WTC11 (cell line): ENCODE measurements at regions not wholly inside any gene's neighbourhood (a gene's known extent, or its start where the extent isn't known, plus 50 kb on each side); places are given as distances from the start of the nearest gene placed in this dataset.

ENCODE experiments used
- ATAC-seq: fragments of 200-7000 bp; cut with Tn5 transposase; 2 replicates; pipeline ENCODE4 v1.10.0; 2021; ENCODE audit warnings: mild to moderate bottlenecking, moderate library complexity
- CTCF ChIA-PET: fragments of 300-600 bp; sonication (Branson Sonifier 250); formaldehyde crosslinking; loops from one replicate; lab custom pipeline; 2021; ENCODE audit warnings: antibody characterized with exemption; lab: Charles Lee
- POLR2A ChIA-PET: fragments of 350-600 bp; sonication (Branson Sonifier 250); formaldehyde crosslinking; loops from one replicate; lab custom pipeline; 2021; ENCODE audit warnings: antibody characterized with exemption; lab: Charles Lee
- DNase-seq: peaks from one replicate; pipeline ENCODE4 v3.0.0; 2021; ENCODE audit warnings: low spot score
- H3K27ac Mint-ChIP-seq: 2 replicates; pipeline ENCODE4 v1.8.0; 2021; ENCODE audit warnings: mixed read lengths
- H3K27me3 Mint-ChIP-seq: 2 replicates; pipeline ENCODE4 v1.8.0; 2021; ENCODE audit warnings: low read depth, mild to moderate bottlenecking, moderate library complexity, mixed read lengths
- H3K36me3 Mint-ChIP-seq: 2 replicates; pipeline ENCODE4 v1.8.0; 2021; ENCODE audit warnings: mixed read lengths
- H3K4me1 Mint-ChIP-seq: 2 replicates; pipeline ENCODE4 v1.8.0; 2022; ENCODE audit warnings: mixed read lengths
- H3K4me3 Mint-ChIP-seq: 2 replicates; pipeline ENCODE4 v1.8.0; 2021; ENCODE audit warnings: mild to moderate bottlenecking, moderate library complexity, mixed read lengths
- H3K9me3 Mint-ChIP-seq: 2 replicates; pipeline ENCODE4 v1.8.0; 2021; ENCODE audit warnings: mixed read lengths
- CREM ChIP-seq: sonication (generic); formaldehyde crosslinking; IDR thresholded peaks from 2 replicates; pipeline ENCODE4 v1.8.1; 2022; ENCODE audit warnings: mild to moderate bottlenecking, missing genetic modification reagents, moderate library complexity
- ELF4 ChIP-seq: sonication (generic); formaldehyde crosslinking; IDR thresholded peaks from 2 replicates; pipeline ENCODE4 v1.8.1; 2022; ENCODE audit warnings: low read depth, mild to moderate bottlenecking, moderate library complexity, missing genetic modification reagents
- FOXJ3 ChIP-seq: sonication (generic); formaldehyde crosslinking; IDR thresholded peaks from 2 replicates; pipeline ENCODE4 v1.9.0; 2021; ENCODE audit warnings: missing genetic modification reagents, mild to moderate bottlenecking, borderline replicate concordance
- JAZF1 ChIP-seq: fragments of 250-450 bp; sonication (Bioruptor Pico); IDR thresholded peaks from 2 replicates; pipeline ENCODE4 v1.9.0; 2021; ENCODE audit warnings: moderate library complexity, mild to moderate bottlenecking, inconsistent platforms
- MXD4 ChIP-seq: fragments of 250-450 bp; sonication (Bioruptor Pico); IDR thresholded peaks from 2 replicates; pipeline ENCODE4 v1.8.0; 2021; ENCODE audit warnings: mild to moderate bottlenecking, moderate library complexity, borderline replicate concordance
- NR3C1 ChIP-seq: sonication (generic); formaldehyde crosslinking; conservative IDR thresholded peaks from 2 replicates; pipeline ENCODE4 v1.8.1; 2023; ENCODE audit warnings: low read depth, mild to moderate bottlenecking, missing genetic modification reagents
- TF ChIP-seq, protein P1 (sequence below): fragments of 250-450 bp; sonication (Bioruptor Pico); conservative IDR thresholded peaks from 2 replicates; pipeline ENCODE4 v1.9.0; 2021; ENCODE audit warnings: mild to moderate bottlenecking
- TF ChIP-seq, protein P2 (sequence below): sonication (generic); formaldehyde crosslinking; IDR thresholded peaks from 2 replicates; pipeline ENCODE4 v1.8.1; 2023; ENCODE audit warnings: mild to moderate bottlenecking, missing genetic modification reagents
- TF ChIP-seq, protein P3 (sequence below): sonication (generic); formaldehyde crosslinking; IDR thresholded peaks from 2 replicates; pipeline ENCODE4 v1.8.0; 2023; ENCODE audit warnings: mild to moderate bottlenecking, missing genetic modification reagents
- TF ChIP-seq, protein P4 (sequence below): sonication (generic); formaldehyde crosslinking; IDR thresholded peaks from 2 replicates; pipeline ENCODE4 v1.8.1; 2023; ENCODE audit warnings: mild to moderate bottlenecking, missing genetic modification reagents
- TF ChIP-seq, protein P5 (sequence below): sonication (generic); formaldehyde crosslinking; IDR thresholded peaks from 2 replicates; pipeline ENCODE4 v1.8.1; 2022; ENCODE audit warnings: missing genetic modification reagents, borderline replicate concordance
- TF ChIP-seq, protein P6 (sequence below): sonication (generic); formaldehyde crosslinking; IDR thresholded peaks from 2 replicates; pipeline ENCODE4 v1.8.0; 2022; ENCODE audit warnings: mild to moderate bottlenecking, missing genetic modification reagents
- TF ChIP-seq, protein P7 (sequence below): sonication (generic); formaldehyde crosslinking; IDR thresholded peaks from 2 replicates; pipeline ENCODE4 v1.8.1; 2023; ENCODE audit warnings: mild to moderate bottlenecking, missing genetic modification reagents, moderate library complexity
- TF ChIP-seq, protein P8 (sequence below): sonication (generic); formaldehyde crosslinking; IDR thresholded peaks from 2 replicates; pipeline ENCODE4 v1.8.1; 2023; ENCODE audit warnings: mild to moderate bottlenecking, missing genetic modification reagents, borderline replicate concordance
- TF ChIP-seq, protein P9 (sequence below): fragments of 250-450 bp; sonication (Bioruptor Pico); IDR thresholded peaks from 2 replicates; pipeline ENCODE4 v2.1.2; 2022; ENCODE audit warnings: mild to moderate bottlenecking, moderate library complexity
- TF ChIP-seq, protein P10 (sequence below): sonication (generic); formaldehyde crosslinking; IDR thresholded peaks from 2 replicates; pipeline ENCODE4 v1.8.0; 2023; ENCODE audit warnings: missing genetic modification reagents

DNA sequence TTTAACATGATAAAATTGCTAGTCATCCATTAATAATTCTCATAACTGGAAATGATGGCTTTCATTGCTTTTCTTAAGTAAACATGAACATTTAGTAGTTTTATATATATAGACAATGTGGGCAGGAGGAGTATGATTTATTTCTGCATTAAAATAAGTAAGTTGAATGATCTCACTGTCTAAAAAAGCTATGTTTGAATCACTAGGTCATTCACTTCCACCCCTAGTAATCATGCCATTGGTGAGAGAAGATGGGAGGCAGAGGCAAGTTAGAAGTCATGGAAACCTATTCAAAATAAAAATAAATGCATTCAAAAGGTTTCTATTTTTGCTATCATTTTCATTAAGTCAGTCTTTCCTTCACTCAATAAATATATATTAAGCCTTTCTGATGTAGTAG is 226.4 kb downstream of the DUSP10 start (continued):
- TF ChIP-seq, protein P1, sequence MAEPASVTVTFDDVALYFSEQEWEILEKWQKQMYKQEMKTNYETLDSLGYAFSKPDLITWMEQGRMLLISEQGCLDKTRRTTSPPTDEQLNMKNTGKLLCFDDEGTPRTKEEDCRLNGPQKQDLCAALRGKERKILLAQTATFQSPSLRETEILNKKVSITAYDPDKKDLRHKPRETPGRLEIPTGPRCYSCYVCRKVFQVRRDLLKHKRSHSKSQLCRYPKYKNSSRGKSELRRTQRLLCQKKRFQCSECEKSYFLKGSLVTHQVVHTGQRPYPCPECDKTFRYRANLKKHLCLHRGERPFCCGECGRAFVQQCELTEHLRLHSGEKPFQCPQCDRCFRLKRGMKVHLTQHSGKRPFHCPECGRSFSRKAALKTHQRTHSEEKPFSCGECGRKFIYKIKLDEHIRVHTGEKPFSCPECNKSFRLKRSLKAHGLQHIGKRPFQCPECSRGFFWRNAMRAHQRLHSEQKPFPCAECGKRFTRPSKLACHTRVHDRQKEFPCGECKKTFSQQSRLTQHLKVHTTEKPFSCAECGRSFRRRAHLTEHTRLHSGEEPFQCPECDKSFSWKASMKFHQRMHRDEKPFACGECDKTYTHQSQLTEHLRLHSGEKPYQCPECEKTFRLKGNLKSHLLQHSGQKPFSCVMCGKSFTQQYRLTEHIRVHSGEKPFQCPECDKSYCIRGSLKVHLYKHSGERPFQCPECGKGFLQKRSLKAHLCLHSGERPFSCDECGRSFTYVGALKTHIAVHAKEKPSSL (CRISPR knock-in tag), result no peak
- TF ChIP-seq NR3C1 (CRISPR knock-in tag) (no peak), FOXJ3 (CRISPR knock-in tag) (no peak)
- TF ChIP-seq, protein P2, sequence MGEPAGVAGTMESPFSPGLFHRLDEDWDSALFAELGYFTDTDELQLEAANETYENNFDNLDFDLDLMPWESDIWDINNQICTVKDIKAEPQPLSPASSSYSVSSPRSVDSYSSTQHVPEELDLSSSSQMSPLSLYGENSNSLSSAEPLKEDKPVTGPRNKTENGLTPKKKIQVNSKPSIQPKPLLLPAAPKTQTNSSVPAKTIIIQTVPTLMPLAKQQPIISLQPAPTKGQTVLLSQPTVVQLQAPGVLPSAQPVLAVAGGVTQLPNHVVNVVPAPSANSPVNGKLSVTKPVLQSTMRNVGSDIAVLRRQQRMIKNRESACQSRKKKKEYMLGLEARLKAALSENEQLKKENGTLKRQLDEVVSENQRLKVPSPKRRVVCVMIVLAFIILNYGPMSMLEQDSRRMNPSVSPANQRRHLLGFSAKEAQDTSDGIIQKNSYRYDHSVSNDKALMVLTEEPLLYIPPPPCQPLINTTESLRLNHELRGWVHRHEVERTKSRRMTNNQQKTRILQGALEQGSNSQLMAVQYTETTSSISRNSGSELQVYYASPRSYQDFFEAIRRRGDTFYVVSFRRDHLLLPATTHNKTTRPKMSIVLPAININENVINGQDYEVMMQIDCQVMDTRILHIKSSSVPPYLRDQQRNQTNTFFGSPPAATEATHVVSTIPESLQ (CRISPR knock-in tag), result no peak
- TF ChIP-seq, protein P3, sequence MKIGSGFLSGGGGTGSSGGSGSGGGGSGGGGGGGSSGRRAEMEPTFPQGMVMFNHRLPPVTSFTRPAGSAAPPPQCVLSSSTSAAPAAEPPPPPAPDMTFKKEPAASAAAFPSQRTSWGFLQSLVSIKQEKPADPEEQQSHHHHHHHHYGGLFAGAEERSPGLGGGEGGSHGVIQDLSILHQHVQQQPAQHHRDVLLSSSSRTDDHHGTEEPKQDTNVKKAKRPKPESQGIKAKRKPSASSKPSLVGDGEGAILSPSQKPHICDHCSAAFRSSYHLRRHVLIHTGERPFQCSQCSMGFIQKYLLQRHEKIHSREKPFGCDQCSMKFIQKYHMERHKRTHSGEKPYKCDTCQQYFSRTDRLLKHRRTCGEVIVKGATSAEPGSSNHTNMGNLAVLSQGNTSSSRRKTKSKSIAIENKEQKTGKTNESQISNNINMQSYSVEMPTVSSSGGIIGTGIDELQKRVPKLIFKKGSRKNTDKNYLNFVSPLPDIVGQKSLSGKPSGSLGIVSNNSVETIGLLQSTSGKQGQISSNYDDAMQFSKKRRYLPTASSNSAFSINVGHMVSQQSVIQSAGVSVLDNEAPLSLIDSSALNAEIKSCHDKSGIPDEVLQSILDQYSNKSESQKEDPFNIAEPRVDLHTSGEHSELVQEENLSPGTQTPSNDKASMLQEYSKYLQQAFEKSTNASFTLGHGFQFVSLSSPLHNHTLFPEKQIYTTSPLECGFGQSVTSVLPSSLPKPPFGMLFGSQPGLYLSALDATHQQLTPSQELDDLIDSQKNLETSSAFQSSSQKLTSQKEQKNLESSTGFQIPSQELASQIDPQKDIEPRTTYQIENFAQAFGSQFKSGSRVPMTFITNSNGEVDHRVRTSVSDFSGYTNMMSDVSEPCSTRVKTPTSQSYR (CRISPR knock-in tag), result no peak
- TF ChIP-seq, protein P4, sequence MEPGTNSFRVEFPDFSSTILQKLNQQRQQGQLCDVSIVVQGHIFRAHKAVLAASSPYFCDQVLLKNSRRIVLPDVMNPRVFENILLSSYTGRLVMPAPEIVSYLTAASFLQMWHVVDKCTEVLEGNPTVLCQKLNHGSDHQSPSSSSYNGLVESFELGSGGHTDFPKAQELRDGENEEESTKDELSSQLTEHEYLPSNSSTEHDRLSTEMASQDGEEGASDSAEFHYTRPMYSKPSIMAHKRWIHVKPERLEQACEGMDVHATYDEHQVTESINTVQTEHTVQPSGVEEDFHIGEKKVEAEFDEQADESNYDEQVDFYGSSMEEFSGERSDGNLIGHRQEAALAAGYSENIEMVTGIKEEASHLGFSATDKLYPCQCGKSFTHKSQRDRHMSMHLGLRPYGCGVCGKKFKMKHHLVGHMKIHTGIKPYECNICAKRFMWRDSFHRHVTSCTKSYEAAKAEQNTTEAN, result no peak
- TF ChIP-seq, protein P5, sequence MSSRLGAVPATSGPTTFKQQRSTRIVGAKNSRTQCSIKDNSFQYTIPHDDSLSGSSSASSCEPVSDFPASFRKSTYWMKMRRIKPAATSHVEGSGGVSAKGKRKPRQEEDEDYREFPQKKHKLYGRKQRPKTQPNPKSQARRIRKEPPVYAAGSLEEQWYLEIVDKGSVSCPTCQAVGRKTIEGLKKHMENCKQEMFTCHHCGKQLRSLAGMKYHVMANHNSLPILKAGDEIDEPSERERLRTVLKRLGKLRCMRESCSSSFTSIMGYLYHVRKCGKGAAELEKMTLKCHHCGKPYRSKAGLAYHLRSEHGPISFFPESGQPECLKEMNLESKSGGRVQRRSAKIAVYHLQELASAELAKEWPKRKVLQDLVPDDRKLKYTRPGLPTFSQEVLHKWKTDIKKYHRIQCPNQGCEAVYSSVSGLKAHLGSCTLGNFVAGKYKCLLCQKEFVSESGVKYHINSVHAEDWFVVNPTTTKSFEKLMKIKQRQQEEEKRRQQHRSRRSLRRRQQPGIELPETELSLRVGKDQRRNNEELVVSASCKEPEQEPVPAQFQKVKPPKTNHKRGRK (CRISPR knock-in tag), result no peak

DNA sequence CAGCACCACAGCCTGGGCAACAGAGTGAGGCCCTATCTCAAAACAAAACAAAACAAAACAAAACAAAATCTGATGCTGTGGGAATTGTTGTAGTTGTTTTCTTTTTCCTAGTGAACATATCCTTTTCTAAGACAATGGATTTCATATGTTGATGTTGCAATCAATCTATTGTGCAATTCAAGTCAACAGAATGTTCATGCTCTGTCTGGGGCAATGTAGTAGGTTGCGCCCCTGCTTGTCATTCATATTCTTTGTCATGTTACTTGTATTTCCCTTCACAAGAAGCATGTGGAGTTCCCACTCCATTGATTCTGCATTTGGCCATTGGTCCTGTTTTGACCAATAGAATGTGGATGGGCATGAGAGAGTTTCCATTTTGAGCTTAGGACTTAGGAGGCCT is 223.9 kb downstream of the DUSP10 start:
- DNase-seq, result no peak
- H3K27ac Mint-ChIP-seq, result no peak overlapping the region
- 0 out of 2 replicates have a peak, but pooled peaks cover 3% of the 10 kb centered on the region for H3K9me3 Mint-ChIP-seq
- CTCF ChIA-PET, result no interaction called here
- no peak for ATAC-seq
- H3K4me1 Mint-ChIP-seq, result no peaks in the 10 kb centered on the region
- no peak overlapping the region for H3K4me3 Mint-ChIP-seq
- no peaks in the 10 kb centered on the region; the same call in 1 of the 2 replicates for H3K27me3 Mint-ChIP-seq
- H3K36me3 Mint-ChIP-seq, result no peaks in the 10 kb centered on the region
- POLR2A ChIA-PET, result no interaction called here
- TF ChIP-seq JAZF1 (CRISPR knock-in tag) (no peak), MXD4 (no peak), ELF4 (CRISPR knock-in tag) (no peak), CREM (no peak)
- TF ChIP-seq, protein P6, sequence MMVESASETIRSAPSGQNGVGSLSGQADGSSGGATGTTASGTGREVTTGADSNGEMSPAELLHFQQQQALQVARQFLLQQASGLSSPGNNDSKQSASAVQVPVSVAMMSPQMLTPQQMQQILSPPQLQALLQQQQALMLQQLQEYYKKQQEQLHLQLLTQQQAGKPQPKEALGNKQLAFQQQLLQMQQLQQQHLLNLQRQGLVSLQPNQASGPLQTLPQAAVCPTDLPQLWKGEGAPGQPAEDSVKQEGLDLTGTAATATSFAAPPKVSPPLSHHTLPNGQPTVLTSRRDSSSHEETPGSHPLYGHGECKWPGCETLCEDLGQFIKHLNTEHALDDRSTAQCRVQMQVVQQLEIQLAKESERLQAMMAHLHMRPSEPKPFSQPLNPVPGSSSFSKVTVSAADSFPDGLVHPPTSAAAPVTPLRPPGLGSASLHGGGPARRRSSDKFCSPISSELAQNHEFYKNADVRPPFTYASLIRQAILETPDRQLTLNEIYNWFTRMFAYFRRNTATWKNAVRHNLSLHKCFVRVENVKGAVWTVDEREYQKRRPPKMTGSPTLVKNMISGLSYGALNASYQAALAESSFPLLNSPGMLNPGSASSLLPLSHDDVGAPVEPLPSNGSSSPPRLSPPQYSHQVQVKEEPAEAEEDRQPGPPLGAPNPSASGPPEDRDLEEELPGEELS (CRISPR knock-in tag), result no peak
- TF ChIP-seq, protein P7, sequence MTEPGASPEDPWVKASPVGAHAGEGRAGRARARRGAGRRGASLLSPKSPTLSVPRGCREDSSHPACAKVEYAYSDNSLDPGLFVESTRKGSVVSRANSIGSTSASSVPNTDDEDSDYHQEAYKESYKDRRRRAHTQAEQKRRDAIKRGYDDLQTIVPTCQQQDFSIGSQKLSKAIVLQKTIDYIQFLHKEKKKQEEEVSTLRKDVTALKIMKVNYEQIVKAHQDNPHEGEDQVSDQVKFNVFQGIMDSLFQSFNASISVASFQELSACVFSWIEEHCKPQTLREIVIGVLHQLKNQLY (CRISPR knock-in tag), result no peak
- TF ChIP-seq, protein P8, sequence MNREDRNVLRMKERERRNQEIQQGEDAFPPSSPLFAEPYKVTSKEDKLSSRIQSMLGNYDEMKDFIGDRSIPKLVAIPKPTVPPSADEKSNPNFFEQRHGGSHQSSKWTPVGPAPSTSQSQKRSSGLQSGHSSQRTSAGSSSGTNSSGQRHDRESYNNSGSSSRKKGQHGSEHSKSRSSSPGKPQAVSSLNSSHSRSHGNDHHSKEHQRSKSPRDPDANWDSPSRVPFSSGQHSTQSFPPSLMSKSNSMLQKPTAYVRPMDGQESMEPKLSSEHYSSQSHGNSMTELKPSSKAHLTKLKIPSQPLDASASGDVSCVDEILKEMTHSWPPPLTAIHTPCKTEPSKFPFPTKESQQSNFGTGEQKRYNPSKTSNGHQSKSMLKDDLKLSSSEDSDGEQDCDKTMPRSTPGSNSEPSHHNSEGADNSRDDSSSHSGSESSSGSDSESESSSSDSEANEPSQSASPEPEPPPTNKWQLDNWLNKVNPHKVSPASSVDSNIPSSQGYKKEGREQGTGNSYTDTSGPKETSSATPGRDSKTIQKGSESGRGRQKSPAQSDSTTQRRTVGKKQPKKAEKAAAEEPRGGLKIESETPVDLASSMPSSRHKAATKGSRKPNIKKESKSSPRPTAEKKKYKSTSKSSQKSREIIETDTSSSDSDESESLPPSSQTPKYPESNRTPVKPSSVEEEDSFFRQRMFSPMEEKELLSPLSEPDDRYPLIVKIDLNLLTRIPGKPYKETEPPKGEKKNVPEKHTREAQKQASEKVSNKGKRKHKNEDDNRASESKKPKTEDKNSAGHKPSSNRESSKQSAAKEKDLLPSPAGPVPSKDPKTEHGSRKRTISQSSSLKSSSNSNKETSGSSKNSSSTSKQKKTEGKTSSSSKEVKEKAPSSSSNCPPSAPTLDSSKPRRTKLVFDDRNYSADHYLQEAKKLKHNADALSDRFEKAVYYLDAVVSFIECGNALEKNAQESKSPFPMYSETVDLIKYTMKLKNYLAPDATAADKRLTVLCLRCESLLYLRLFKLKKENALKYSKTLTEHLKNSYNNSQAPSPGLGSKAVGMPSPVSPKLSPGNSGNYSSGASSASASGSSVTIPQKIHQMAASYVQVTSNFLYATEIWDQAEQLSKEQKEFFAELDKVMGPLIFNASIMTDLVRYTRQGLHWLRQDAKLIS, result no peak
- TF ChIP-seq, protein P9, sequence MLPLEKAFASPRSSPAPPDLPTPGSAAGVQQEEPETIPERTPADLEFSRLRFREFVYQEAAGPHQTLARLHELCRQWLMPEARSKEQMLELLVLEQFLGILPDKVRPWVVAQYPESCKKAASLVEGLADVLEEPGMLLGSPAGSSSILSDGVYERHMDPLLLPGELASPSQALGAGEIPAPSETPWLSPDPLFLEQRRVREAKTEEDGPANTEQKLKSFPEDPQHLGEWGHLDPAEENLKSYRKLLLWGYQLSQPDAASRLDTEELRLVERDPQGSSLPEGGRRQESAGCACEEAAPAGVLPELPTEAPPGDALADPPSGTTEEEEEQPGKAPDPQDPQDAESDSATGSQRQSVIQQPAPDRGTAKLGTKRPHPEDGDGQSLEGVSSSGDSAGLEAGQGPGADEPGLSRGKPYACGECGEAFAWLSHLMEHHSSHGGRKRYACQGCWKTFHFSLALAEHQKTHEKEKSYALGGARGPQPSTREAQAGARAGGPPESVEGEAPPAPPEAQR, result no peak
- TF ChIP-seq, protein P10, sequence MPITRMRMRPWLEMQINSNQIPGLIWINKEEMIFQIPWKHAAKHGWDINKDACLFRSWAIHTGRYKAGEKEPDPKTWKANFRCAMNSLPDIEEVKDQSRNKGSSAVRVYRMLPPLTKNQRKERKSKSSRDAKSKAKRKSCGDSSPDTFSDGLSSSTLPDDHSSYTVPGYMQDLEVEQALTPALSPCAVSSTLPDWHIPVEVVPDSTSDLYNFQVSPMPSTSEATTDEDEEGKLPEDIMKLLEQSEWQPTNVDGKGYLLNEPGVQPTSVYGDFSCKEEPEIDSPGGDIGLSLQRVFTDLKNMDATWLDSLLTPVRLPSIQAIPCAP, result no peak
